Left hindlimb (tissue), 1 donor: ENCODE measurements at regions not wholly inside any gene's neighbourhood (a gene's known extent, or its start where the extent isn't known, plus 50 kb on each side); places are given as distances from the start of the nearest gene placed in this dataset.
"Not testable (repeated sequence)": the region's sequence is repeated elsewhere in the genome, so short reads cannot be mapped to it uniquely, and the experiment has no call there.

Source experiments
- DNase-seq: peaks from one replicate; pipeline ENCODE4 v3.0.0-alpha.2; 2018

GRCh38 chr12:87670448-87670847 is 358.8 kb downstream of the C12orf50 start:
- DNase-seq, result no peak

GRCh38 chr12:87667378-87667777 is 361.8 kb downstream of the C12orf50 start:
- DNase-seq, result no peak

GRCh38 chr12:87661786-87662377 is 367.3 kb downstream of the C12orf50 start:
- no peak for DNase-seq

GRCh38 chr12:87660987-87661774 is 368.0 kb downstream of the C12orf50 start:
- DNase-seq, result no peak

- no peak for DNase-seq
Measured at GRCh38 chr12:87660291-87660690, 368.9 kb downstream of the C12orf50 start.

GRCh38 chr12:87656311-87656710 is 372.9 kb downstream of the C12orf50 start:
- no peak for DNase-seq

GRCh38 chr12:87651670-87652425 is 377.4 kb downstream of the C12orf50 start:
- DNase-seq, result no peak

- no peak for DNase-seq
Measured at GRCh38 chr12:87642245-87642644, 387.0 kb downstream of the C12orf50 start.

GRCh38 chr12:87618199-87618598 is 411.0 kb downstream of the C12orf50 start:
- no peak for DNase-seq

GRCh38 chr12:87612996-87613395 is 416.2 kb downstream of the C12orf50 start:
- DNase-seq, result no peak

GRCh38 chr12:87608321-87608720 is 420.9 kb downstream of the C12orf50 start:
- DNase-seq, result no peak

GRCh38 chr12:87603727-87604126 is 425.5 kb downstream of the C12orf50 start:
- no peak for DNase-seq

GRCh38 chr12:87599459-87599858 is 429.7 kb downstream of the C12orf50 start:
- DNase-seq, result no peak

GRCh38 chr12:87597114-87597513 is 432.1 kb downstream of the C12orf50 start:
- no peak for DNase-seq

- DNase-seq, result no peak
Measured at GRCh38 chr12:87596636-87597035, 432.6 kb downstream of the C12orf50 start.

GRCh38 chr12:87596134-87596533 is 433.1 kb downstream of the C12orf50 start:
- DNase-seq, result no peak

GRCh38 chr12:87585882-87586557 is 443.2 kb downstream of the C12orf50 start:
- no peak for DNase-seq

GRCh38 chr12:87579091-87579490 is 450.1 kb downstream of the C12orf50 start:
- not testable (repeated sequence) for DNase-seq

- DNase-seq, result no peak
Measured at GRCh38 chr12:87575906-87576305, 453.3 kb downstream of the C12orf50 start.

GRCh38 chr12:87566918-87567317 is 462.3 kb downstream of the C12orf50 start:
- DNase-seq, result not testable (repeated sequence)

- no peak for DNase-seq
Measured at GRCh38 chr12:87556985-87557384, 472.2 kb downstream of the C12orf50 start.

GRCh38 chr12:87531213-87531612 is 498.0 kb downstream of the C12orf50 start:
- not testable (repeated sequence) for DNase-seq

GRCh38 chr12:87529413-87529812 is 499.8 kb downstream of the C12orf50 start:
- DNase-seq, result no peak
